Panc1 (cell line): ENCODE measurements at regions not wholly inside any gene's neighbourhood (a gene's known extent, or its start where the extent isn't known, plus 50 kb on each side); places are given as distances from the start of the nearest gene placed in this dataset.

ENCODE experiments used
- ATAC-seq: fragments of 200-7000 bp; cut with Tn5 transposase; 2 replicates; pipeline ENCODE4 v1.9.1; 2020; ENCODE audit warnings: mild to moderate bottlenecking, moderate library complexity
- BruUV-seq: library from RNA; stranded (reverse); fragments of 400-500 nt; replicated peaks from 2 replicates; lab custom pipeline; 2021; lab: Mats Ljungman, UMichigan
- CTCF ChIA-PET: fragments of 300-600 bp; sonication (Branson Sonifier 250); formaldehyde crosslinking; loops from one replicate; lab custom pipeline; 2022; ENCODE audit warnings: antibody characterized with exemption; lab: Charles Lee
- POLR2A ChIA-PET: fragments of 300-600 bp; sonication (Branson Sonifier 250); formaldehyde crosslinking; loops from one replicate; lab custom pipeline; 2022; ENCODE audit warnings: antibody characterized with exemption; lab: Charles Lee
- DNase-seq: peaks from one replicate; pipeline ENCODE4 v3.0.0-alpha.2; 2010; ENCODE audit warnings: low read depth, low spot score
- H3K27ac ChIP-seq: 2 replicates; pipeline ENCODE4 v1.5.1; 2011; ENCODE audit warnings: mild to moderate bottlenecking, low read length, inconsistent platforms
- H3K27me3 ChIP-seq: fragments of 200-500 bp; sonication (Bioruptor generic); 2 replicates; pipeline ENCODE4 v1.6.0; 2014; ENCODE audit warnings: low read length, inconsistent platforms; ENCODE audit not compliant: control insufficient read depth, insufficient read depth
- H3K36me3 ChIP-seq: fragments of 200-500 bp; sonication (Bioruptor generic); 2 replicates; pipeline ENCODE4 v1.5.1; 2014; ENCODE audit warnings: inconsistent platforms, mild to moderate bottlenecking, low read length, moderate library complexity; ENCODE audit not compliant: control insufficient read depth, insufficient read depth
- H3K4me1 ChIP-seq: 2 replicates; pipeline ENCODE4 v1.5.1; 2011; ENCODE audit warnings: inconsistent platforms, mild to moderate bottlenecking, low read length, moderate library complexity; ENCODE audit not compliant: control insufficient read depth, insufficient read depth
- H3K4me3 ChIP-seq, 2 experiments: 2 replicates each; pipeline ENCODE4 v1.5.1; 2011 to 2012; ENCODE audit warnings: low read depth in 2 of 2, low read length in 2 of 2, mild to moderate bottlenecking in 2 of 2, inconsistent platforms in 1 of 2, moderate library complexity in 1 of 2
- H3K9me3 ChIP-seq: fragments of 200-500 bp; sonication (Bioruptor generic); 2 replicates; pipeline ENCODE4 v1.5.1; 2014; ENCODE audit warnings: low read depth, mild to moderate bottlenecking, inconsistent platforms, low read length, moderate library complexity; ENCODE audit not compliant: control insufficient read depth, insufficient read depth
- POLR2AphosphoS5 ChIP-seq: IDR thresholded peaks from 2 replicates; pipeline ENCODE4 v1.6.1; 2012; ENCODE audit warnings: mild to moderate bottlenecking, low read depth, low read length, moderate library complexity
- REST ChIP-seq, 2 experiments: IDR thresholded peaks; 2 replicates each; pipeline ENCODE4 v1.6.1; 2011 to 2012; ENCODE audit warnings: low read depth in 2 of 2, control low read depth in 1 of 2, low read length in 1 of 2, mild to moderate bottlenecking in 1 of 2, moderate library complexity in 1 of 2; ENCODE audit not compliant: insufficient read depth in 1 of 2
- SIN3A ChIP-seq: IDR thresholded peaks from 2 replicates; pipeline ENCODE4 v1.6.1; 2012; ENCODE audit warnings: low read depth, mild to moderate bottlenecking, low read length, moderate library complexity, borderline replicate concordance; ENCODE audit not compliant: insufficient read depth
- TCF7L2 ChIP-seq: IDR thresholded peaks from 2 replicates; pipeline ENCODE4 v1.6.1; 2011; ENCODE audit warnings: mild to moderate bottlenecking, low read depth, low read length, inconsistent platforms
- in situ Hi-C: cut with HindIII; loops from 2 replicates; pipeline ENCODE4 v1.10.0; 2016; ENCODE audit warnings: low sequenced_read_pairs, low pct_unique_long_range_greater_than_20kb
- intact Hi-C: fragments of 100-400 bp; cut with micrococcal nuclease; formaldehyde crosslinking; loops from one replicate; pipeline ENCODE4 v1.10.0; 2022; ENCODE audit not compliant: unreplicated experiment
- TF ChIP-seq, protein P1 (sequence below): fragments of 450-650 bp; IDR thresholded peaks from 2 replicates; pipeline ENCODE4 v1.5.1; 2017; ENCODE audit warnings: mild to moderate bottlenecking

DNA sequence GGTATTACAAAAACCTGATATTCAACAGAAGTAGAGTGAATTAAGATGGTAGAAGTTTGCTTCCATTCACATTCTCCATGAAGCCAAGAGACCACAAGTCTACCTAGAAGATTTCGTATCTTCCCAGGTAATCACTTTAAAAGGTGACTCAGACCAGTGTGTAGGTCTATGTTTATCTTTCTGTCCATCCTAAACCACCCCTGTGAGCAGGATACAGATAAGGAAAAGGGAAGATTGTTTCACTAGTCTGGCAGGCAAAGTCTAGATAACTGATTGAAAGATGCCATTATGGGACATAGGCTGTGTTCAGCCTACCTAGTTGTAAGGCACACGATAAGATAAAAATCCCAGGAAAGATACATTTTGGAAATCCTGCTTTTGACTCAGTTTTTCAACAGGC, 244.3 kb upstream of the NWD2 start:
- H3K4me1 ChIP-seq: no peaks in the 10 kb centered on the region
- DNase-seq: no peak
- H3K27ac ChIP-seq: no peak overlapping the region
- H3K27me3 ChIP-seq: no peaks in the 10 kb centered on the region
- ATAC-seq: no peak
- CTCF ChIA-PET: no interaction called here
- no peaks in the 10 kb centered on the region for H3K9me3 ChIP-seq
- TF ChIP-seq POLR2AphosphoS5 (no peak), REST (IDR thresholded peaks at IDR 0.05; ENCODE audit: insufficient read depth in 1 of 2, low read depth in 2 of 2, low read length in 1 of 2) (no peak), SIN3A (no peak), TCF7L2 (no peak)
- TF ChIP-seq, protein P1, sequence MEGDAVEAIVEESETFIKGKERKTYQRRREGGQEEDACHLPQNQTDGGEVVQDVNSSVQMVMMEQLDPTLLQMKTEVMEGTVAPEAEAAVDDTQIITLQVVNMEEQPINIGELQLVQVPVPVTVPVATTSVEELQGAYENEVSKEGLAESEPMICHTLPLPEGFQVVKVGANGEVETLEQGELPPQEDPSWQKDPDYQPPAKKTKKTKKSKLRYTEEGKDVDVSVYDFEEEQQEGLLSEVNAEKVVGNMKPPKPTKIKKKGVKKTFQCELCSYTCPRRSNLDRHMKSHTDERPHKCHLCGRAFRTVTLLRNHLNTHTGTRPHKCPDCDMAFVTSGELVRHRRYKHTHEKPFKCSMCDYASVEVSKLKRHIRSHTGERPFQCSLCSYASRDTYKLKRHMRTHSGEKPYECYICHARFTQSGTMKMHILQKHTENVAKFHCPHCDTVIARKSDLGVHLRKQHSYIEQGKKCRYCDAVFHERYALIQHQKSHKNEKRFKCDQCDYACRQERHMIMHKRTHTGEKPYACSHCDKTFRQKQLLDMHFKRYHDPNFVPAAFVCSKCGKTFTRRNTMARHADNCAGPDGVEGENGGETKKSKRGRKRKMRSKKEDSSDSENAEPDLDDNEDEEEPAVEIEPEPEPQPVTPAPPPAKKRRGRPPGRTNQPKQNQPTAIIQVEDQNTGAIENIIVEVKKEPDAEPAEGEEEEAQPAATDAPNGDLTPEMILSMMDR: no peak
- intact Hi-C loops: no loop called here
- no peaks in the 10 kb centered on the region for H3K36me3 ChIP-seq
- in situ Hi-C loops: no loop called here
- POLR2A ChIA-PET: no interaction called here
- H3K4me3 ChIP-seq: no peak overlapping the region
- BruUV-seq: no TSS peak

DNA sequence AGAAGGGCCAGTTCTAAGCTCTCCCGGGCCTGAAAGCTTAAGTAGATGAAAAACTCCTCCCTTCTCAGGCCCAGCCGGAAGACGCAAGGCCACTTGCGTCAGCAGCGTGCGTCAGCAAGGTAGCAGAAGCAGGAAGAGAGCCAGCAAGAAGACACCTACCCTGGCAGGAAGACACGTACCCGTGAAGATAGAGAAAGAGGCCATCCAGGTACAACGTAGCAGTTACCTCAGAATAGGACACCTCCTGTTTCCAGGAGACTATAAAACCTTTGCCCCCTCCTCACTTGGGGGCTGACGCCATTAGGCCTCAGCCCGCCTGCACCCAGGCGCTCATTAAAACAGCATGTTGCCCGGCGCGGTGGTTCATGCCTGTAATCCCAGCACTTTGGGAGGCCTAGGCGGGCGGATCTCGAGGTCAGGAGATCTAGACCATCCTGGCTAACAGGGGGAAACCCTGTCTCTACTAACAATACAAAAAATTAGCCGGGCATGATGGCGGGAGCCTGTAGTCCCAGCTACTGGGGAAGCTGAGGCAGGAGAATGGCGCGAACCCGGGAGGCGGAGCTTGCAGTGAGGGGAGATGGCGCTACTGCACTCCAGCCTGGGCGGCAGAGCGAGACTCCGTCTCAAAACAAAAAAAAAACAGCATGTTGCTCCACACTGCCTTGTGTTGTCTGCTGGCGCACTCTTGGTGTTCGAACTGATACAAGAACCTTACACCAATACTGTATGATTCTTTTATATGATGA, 242.7 kb upstream of the NWD2 start:
- no TSS peak for BruUV-seq
- ChIA-PET POLR2A (no interaction called here), CTCF (no interaction called here)
- no peaks in the 10 kb centered on the region for H3K9me3 ChIP-seq
- intact Hi-C loops (no loop called here), in situ Hi-C loops (no loop called here)
- no peaks in the 10 kb centered on the region for H3K4me1 ChIP-seq
- no peaks in the 10 kb centered on the region for H3K36me3 ChIP-seq
- no peaks in the 10 kb centered on the region for H3K27me3 ChIP-seq
- DNase-seq: no peak
- TF ChIP-seq REST (IDR thresholded peaks at IDR 0.05; ENCODE audit: insufficient read depth in 1 of 2, low read depth in 2 of 2, low read length in 1 of 2) (no peak), SIN3A (no peak)
- H3K4me3 ChIP-seq: peak overlapping the region in 1 of 2 experiments; percentile 5; a peak in 1 of 4 replicates
- ATAC-seq: no peak
- H3K27ac ChIP-seq: no peak overlapping the region
